Heart right ventricle (tissue), 16 donors: ENCODE measurements at regions not wholly inside any gene's neighbourhood (a gene's known extent, or its start where the extent isn't known, plus 50 kb on each side); places are given as distances from the start of the nearest gene placed in this dataset.

Experiments
- ATAC-seq, 8 donors: fragments of 200-7000 bp; cut with Tn5 transposase; one replicate each; pipeline ENCODE4 v1.9.1; 2020; ENCODE audit warnings: mild to moderate bottlenecking in 8 of 8, moderate library complexity in 8 of 8, moderate number of reproducible peaks in 1 of 8
- DNase-seq, 2 donors: peaks; one replicate each; pipeline ENCODE4 v3.0.0-alpha.2; 2020
- H3K27ac ChIP-seq, 10 donors: fragments of 200-600 bp; sonication (generic) in 2 of 10; one replicate each; pipeline versions ENCODE4 v1.5.0 to v1.8.0; 2020 to 2022; ENCODE audit warnings: mild to moderate bottlenecking in 3 of 10
- H3K27me3 ChIP-seq, 7 donors: fragments of 200-600 bp; one replicate each; pipeline ENCODE4 v1.8.0; 2021 to 2022; ENCODE audit warnings: mild to moderate bottlenecking in 2 of 7
- H3K36me3 ChIP-seq, 9 donors: fragments of 200-600 bp; sonication (generic) in 1 of 9; one replicate each; pipeline versions ENCODE4 v1.5.0 to v1.8.0; 2020 to 2022; ENCODE audit warnings: mild to moderate bottlenecking in 2 of 9
- H3K4me1 ChIP-seq, 9 donors: fragments of 200-600 bp; sonication (generic) in 1 of 9; one replicate each; pipeline versions ENCODE4 v1.5.0 to v1.8.0; 2020 to 2022; ENCODE audit warnings: mild to moderate bottlenecking in 4 of 9
- H3K4me3 ChIP-seq, 10 donors: fragments of 200-600 bp; sonication (generic) in 2 of 10; one replicate each; pipeline versions ENCODE4 v1.5.0 to v1.8.0; 2020 to 2022; ENCODE audit warnings: mild to moderate bottlenecking in 7 of 10, moderate library complexity in 2 of 10
- H3K9me3 ChIP-seq, 11 donors: fragments of 200-600 bp in 10 of 11; sonication (generic) in 2 of 11; one replicate each; pipeline versions ENCODE4 v1.5.0 to v1.8.0; 2013 to 2022; ENCODE audit warnings: mild to moderate bottlenecking in 2 of 11, control low read depth in 1 of 11, moderate library complexity in 1 of 11
- CTCF ChIP-seq, 9 donors: fragments of 200-600 bp; sonication (generic) in 2 of 9; IDR thresholded peaks; one replicate each; pipeline versions ENCODE4 v1.5.0 to v1.8.0; 2021 to 2022; ENCODE audit warnings: antibody characterized with exemption in 9 of 9, mild to moderate bottlenecking in 5 of 9, moderate library complexity in 1 of 9
- WGBS, 2 donors: extraction: QIAGEN DNeasy Blood & Tissue Kit; methylation state at CpG; one replicate each; pipeline ENCODE4 v1.1.7; 2013; ENCODE audit warnings: inconsistent platforms in 1 of 2; 5-methylcytosine and 5-hydroxymethylcytosine counted together
- intact Hi-C, 10 donors: fragments of 100-400 bp; cut with DNase I; formaldehyde crosslinking; loops; one replicate each; pipeline versions ENCODE4 v1.11.1 to v1.14.2; 2022
- donor health status: Arrhythmogenic right ventricular cardiomyopathy.
- donor health status: ischemic (EF 13 %, LVEDD 7.1; RV severe dilation, severe dysfunction).
- donor health status: healthy with polysubstance abuse.
- donor health status: DM: no; HTN: yes; CAD: no.
- donor health status: DM: no; HTN: no; CAD: no.
- donor health status: ischemic (EF 25% LVEDD 6.9; RV normal size, moderate dysfunction).
- donor health status: ischemic (EF 25% LVEDD 5.7; RV mildly dilated, moderate dysfunction).
- donor health status: healthy.
- donor health status: DM: yes; HTN: yes; CAD: no.
- donor health status: Ischemic cardiomyopathy.
- donor health status: ischemic (EF 35%, LVEDD 5.7; RV mildly dilated, moderate dysfunction).
- donor health status: nonischemic (EF 11% LVEDD 7.7; RV severe dilation, severe dysfunction).
- donor health status: DM: yes; HTN: yes; CAD: no.
- donor health status: PGD.
- donor health status: ischemic (EF 29% LVEDD 5.4; RV normal size, mild dysfunction).
- donor health status: nonischemic (EF 23%, LVEDD 6.1; RV moderate dilation, normal function).

GRCh38 chr7:84507529-84507928, 312.9 kb upstream of the SEMA3A start:
- Histone ChIP-seq H3K4me3 (no peak overlapping the region), H3K9me3 (no peaks in the 10 kb centered on the region), H3K27ac (no peak overlapping the region), H3K4me1 (no peaks in the 10 kb centered on the region), H3K36me3 (no peaks in the 10 kb centered on the region), H3K27me3 (no peaks in the 10 kb centered on the region)
- WGBS, 2 donors = 94 to 98% methylated on average over 5 of the region's 5 CpGs
- intact Hi-C loops = no loop called here
- DNase-seq (no peak), ATAC-seq (no peak)
- no peak for TF ChIP-seq CTCF (IDR thresholded peaks at IDR 0.05)

- H3K4me1 ChIP-seq = no peaks in the 10 kb centered on the region
- H3K36me3 ChIP-seq = no peaks in the 10 kb centered on the region
- no peak for ATAC-seq
- intact Hi-C loops = no loop called here
- H3K4me3 ChIP-seq = no peak overlapping the region
- TF ChIP-seq CTCF (IDR thresholded peaks at IDR 0.05) = no peak
- no peaks in the 10 kb centered on the region for H3K9me3 ChIP-seq
- no peaks in the 10 kb centered on the region for H3K27me3 ChIP-seq
- WGBS, 2 donors = 90 to 96% methylated on average over 1 of the region's 1 CpG
- H3K27ac ChIP-seq = no peak overlapping the region
- no peak for DNase-seq
Measured at GRCh38 chr7:84506151-84506550, 311.6 kb upstream of the SEMA3A start.

- no peaks in the 10 kb centered on the region for H3K36me3 ChIP-seq
- H3K4me3 ChIP-seq = no peak overlapping the region
- ATAC-seq (no peak), DNase-seq (no peak)
- TF ChIP-seq CTCF (IDR thresholded peaks at IDR 0.05) = no peak
- H3K4me1 ChIP-seq = no peaks in the 10 kb centered on the region
- intact Hi-C loops = no loop called here
- no peaks in the 10 kb centered on the region for H3K27me3 ChIP-seq
- H3K9me3 ChIP-seq = no peaks in the 10 kb centered on the region
- H3K27ac ChIP-seq = no peak overlapping the region
- WGBS, 2 donors = 86% methylated on average over 1 of the region's 1 CpG
Measured at GRCh38 chr7:84502239-84502638, 307.6 kb upstream of the SEMA3A start.

GRCh38 chr7:84497873-84498272, 303.3 kb upstream of the SEMA3A start:
- Histone ChIP-seq H3K4me1 (no peaks in the 10 kb centered on the region), H3K27ac (peak overlapping the region in 1 of 10 donors; percentile 9), H3K36me3 (no peaks in the 10 kb centered on the region), H3K4me3 (no peak overlapping the region), H3K27me3 (no peaks in the 10 kb centered on the region), H3K9me3 (no peaks in the 10 kb centered on the region)
- intact Hi-C loops = no loop called here
- WGBS, 2 donors = 31 to 42% methylated on average over 1 of the region's 1 CpG
- no peak for TF ChIP-seq CTCF (IDR thresholded peaks at IDR 0.05)
- ATAC-seq (peak in 4 of 8 donors; percentile 41 to 58 (median 51)), DNase-seq (no peak)

- Histone ChIP-seq H3K4me1 (no peaks in the 10 kb centered on the region), H3K36me3 (no peaks in the 10 kb centered on the region), H3K27ac (no peak overlapping the region), H3K9me3 (no peaks in the 10 kb centered on the region), H3K4me3 (no peak overlapping the region), H3K27me3 (no peaks in the 10 kb centered on the region)
- ATAC-seq (no peak), DNase-seq (no peak)
- intact Hi-C loops = no loop called here
- no peak for TF ChIP-seq CTCF (IDR thresholded peaks at IDR 0.05)
Measured at GRCh38 chr7:84495128-84495527, 300.5 kb upstream of the SEMA3A start.
